NOMO-1 treated with dmso at 0.1 percent for 144 hours (cell line): ENCODE measurements at regions not wholly inside any gene's neighbourhood (a gene's known extent, or its start where the extent isn't known, plus 50 kb on each side); places are given as distances from the start of the nearest gene placed in this dataset.
A peak's percentile ranks its signal among the peaks of the same experiment; 100 is the strongest.
"Not testable (repeated sequence)": the region's sequence is repeated elsewhere in the genome, so short reads cannot be mapped to it uniquely, and the experiment has no call there.

Source experiments
- DNase-seq: peaks from one replicate; lab custom pipeline; 2025; ENCODE audit not compliant: unreplicated experiment; lab: John Stamatoyannopoulos, UW

DNA sequence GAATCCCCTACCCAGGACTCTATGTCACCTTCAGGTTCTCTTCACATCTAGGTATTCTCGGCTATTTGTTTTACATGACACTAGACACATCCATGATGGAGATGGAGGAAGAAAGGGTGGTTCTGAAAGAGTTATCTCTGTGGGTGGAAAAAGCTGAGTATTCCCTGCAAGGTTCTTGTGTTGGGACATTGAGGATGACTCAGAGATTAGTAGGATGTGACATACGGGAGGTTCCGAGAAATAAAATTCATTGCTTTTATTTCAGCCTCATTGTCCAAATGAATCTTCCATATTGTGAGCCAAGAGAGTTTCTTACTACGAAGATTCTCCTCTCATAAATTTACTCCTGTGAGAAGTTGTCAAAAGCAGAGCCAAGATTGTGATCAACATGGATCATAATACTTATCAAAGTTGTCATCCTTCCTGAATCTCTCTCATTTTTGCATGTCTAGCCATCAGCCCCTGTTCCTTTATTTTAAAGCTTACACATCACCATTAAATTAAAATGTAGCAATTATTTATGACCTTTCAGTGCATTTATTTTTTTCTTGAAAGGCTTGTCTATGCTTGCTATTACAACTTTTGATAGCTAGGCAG is 370.0 kb downstream of the PSAT1 start:
- DNase-seq, result no peak

DNA sequence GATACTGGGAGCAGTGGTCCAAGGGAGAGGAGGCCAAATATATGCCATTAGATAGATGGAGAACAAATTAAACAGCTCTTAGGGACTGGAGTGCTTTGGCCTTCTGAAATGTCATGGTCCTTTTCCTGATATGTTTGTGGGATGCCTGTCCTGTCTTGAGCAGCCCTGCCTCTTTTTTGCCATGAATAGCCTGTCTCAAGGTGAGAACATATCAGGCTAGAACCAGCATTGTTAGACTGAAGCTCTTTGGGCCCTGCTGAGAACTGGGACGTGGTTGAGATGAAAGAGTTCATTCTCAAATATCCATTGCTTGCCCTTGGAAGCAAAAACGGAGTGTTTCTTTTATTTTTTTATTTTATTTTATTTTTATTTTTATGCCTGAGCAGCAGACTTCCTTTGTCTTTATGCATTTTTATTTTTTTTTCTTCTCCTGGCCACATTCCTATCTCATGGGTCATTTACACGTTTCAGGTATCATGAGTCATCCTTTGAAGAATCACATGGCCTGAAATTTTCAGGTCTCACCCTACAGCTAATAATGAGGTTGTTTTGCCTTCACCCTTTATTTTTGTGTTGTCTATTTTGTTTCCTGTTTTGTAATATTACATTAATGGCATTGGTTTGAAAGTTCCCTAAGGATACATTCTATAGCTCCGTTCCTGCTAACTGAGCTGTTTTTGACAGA is 371.4 kb downstream of the PSAT1 start:
- no peak for DNase-seq

DNA sequence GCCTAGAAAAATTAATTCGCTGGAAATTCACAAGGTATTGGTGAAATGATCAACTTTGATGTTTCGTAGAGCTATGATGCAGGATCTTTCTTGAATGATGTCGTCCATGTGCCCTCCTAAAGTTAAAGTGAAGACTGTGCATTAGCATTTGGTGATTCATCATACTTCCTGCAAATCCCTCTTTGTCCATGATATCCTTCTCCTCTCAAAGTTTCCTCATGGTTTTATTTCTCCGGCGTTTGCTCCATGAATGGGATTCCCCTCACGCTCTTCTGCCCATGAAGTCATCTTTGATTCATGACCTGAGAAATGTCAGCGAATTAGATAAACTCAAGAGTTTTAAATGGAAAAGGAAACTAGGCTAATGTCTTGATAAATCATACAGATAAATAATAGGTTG is 372.7 kb downstream of the PSAT1 start:
- DNase-seq, result no peak

DNA sequence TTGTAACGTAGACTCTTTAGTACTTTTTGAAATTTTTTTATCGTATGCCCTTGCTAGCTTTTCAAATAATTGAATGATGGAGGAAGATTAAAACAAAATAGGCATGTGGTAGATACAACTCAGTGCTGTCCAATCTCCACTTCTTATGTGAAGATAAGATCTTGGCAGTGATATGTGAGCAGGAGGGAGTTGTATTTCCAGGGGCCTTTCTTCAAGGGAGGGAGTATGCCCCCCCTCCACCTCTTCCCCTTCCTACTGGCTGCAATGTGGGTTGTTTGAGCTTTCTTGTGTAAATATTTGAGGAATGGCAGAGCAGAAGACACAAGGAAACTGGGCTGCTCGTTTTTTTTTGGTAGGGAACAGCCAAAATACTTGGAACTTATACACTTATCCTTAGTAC is 374.9 kb downstream of the PSAT1 start:
- no peak for DNase-seq

DNA sequence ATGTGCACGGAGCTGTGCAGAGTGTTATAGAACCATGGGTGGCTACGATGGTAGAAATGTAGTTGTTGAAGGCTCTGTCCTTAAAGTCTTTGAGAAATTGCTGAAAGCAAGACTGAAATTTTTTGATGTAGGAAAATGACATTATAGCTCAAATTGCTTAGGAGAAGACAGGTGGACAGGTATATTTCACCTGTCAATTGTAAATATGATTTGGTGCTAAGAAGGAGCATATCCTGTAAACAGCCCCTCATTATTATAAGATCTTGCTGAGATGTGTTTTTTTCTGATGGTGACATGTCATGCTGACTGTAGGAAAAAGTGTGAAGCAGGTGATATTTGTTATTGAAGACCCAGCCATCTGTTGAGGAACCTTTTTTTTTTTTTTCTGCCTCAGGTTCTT is 377.9 kb downstream of the PSAT1 start:
- DNase-seq, result no peak

DNA sequence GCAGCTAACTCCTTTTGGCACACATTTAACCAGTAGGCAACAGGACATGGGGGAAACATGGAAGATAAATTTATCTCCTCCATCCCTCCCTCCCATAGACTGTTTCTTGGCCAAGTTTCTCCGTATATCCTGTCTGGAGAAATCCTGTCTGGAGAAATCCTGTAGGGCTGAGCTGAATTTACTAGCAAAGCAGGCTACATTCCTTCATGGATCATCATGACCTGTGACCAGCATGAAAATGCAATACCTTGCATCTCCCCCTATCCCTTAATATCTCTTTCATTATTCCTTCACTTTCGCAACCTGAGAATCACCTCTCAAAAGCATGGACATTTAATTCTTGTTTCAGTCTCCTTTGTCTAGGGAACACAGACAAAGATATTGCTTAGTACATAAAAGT is 379.1 kb downstream of the PSAT1 start:
- no peak for DNase-seq

DNA sequence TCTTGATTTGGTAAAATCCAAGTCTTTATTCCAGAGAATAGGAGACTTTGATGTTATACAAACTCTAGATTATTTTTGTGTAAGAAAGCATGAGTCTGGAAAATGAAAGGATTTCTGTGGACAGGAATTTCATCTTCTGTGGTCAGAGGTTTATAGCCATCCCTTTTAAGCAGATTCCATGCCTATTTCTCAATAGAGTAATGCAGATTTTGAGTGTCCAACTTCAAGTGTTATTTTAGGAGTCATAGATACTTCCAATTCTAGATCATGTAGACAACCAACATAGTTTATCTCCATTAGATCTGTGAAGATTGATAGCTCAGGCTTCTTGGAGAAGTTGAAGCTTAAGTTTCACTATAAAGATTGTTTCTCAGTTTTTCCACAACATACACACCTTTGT is 379.7 kb downstream of the PSAT1 start:
- DNase-seq, result no peak

DNA sequence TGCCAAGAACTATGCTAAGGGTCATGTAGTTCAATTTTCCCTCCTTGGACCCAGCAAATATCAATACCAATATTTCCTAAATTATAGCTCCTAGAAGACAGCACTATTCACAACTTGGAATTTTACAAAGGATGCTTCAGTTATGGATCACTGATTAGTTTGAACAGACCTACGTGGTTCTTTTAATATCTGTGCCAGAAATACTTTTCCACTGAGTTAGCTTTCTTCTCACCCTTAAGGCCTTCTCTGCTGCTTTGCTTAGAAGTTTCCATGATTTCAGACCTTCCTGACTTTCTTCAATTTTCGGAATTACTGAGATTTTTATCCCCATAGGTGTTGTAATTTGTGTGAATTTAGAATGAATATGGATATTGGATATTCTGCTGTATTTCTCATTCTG is 380.4 kb downstream of the PSAT1 start:
- DNase-seq, result no peak

DNA sequence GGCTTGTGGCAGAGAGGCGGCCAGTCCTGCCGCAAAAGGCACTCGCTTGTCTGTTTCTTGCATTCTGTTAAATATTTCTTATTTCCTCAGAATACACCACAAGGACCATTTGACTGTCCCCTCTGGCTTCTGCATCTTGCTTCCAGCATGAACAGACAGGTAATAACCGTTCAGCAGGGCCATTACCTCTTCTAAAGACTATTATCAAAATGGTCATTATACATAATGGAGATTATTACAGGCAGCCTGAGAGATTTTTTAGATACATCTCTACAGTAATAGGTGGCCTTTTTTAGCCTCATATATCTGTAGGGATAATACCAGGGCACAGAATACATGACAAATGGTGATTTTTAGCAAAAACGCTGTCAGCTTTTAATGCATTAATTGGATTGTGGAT is 382.0 kb downstream of the PSAT1 start:
- DNase-seq, result no peak

DNA sequence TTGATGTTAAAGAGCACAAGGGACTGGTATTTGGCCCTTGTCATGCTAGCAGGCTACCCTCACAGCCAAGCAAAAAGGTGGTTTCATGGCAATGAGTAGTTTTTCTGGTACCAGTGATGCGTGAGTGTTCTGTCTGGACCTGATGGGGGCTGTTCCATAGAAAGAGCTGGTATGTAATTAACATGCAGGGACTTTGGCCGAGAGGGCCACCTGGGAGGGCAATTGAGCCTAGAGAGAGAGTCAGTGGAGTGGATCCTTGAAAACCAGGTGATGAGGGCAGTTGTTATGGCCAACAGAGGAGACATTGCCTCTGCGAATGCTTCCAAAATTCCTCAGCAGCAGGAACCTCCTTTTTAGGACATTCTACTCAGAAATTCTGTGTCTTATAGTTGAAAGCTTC is 383.3 kb downstream of the PSAT1 start:
- DNase-seq, result no peak

DNA sequence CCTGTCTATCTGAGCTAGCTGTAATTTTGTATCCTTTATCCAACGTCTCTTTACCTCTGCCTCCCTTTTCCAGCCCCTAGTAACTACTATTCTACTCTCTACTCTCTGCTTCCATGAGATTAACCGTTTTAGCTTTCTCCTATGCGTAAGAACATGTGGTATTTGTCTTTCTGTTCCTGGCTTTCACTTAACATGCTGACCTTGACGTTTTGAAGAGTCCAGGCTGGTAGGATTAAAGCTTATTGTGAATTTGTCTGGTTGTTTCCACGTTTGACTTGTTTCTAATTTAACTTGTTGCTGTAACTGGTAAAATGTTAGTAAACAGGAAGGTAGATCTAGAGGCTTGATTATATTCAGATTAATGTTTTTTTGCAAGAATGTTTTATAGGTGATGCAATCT is 385.3 kb downstream of the PSAT1 start:
- no peak for DNase-seq

DNA sequence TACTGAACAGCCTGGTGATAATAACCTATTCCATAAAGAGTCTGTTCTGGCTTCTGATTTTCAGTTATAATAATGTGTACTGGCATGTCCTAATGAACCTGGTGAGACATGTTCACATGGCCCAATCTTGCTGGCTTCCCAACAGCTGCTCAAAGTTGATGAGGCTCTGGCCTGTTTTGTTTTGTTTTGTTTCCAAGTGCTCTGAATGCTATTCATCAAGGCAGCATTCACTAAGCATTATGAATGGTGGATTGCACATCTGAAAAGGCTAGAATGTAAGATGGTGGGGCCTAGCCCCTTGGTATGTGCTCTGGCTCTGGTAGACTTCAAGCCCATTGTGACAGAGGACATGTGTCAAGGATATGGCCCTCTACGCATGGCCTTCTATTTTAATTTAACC is 388.5 kb downstream of the PSAT1 start:
- DNase-seq, result no peak

DNA sequence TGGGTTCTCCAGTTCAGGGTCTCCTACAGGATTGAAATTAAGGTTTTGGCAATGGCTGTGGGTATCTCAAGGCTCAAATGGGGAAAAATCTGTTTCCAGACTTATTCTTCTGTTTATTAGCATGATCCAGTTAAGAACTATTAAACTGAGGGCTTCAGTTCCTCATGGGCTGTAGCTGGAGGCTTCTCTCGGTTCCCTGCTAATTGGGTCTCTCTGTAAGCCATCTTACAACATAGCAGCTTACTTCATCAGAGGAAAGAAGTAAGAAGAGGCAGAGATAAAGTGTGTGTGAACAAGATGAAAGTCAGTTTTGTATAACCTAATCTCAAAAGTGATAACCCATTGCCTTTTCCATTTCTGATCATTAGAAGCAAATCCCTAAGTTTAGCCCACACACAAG is 391.9 kb downstream of the PSAT1 start:
- no peak for DNase-seq

DNA sequence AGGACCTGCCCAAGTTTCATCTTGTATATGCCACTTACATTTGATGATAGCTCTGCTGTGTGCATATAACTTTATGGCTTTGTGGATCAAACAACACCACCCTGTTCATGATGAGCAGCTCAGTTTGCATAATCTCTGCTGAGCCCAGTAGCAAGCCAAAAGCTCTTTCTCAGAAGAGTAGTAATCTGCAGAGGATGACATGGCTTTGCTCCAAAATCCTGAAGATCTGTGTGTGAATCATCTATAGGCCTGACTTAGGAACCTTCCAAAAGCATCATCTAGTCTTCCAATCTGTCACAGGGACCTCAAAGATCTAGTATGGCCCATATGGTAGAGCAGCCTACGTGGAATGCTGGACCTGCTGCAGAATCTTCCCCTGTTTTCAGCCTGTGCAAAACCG is 394.6 kb downstream of the PSAT1 start:
- no peak for DNase-seq

DNA sequence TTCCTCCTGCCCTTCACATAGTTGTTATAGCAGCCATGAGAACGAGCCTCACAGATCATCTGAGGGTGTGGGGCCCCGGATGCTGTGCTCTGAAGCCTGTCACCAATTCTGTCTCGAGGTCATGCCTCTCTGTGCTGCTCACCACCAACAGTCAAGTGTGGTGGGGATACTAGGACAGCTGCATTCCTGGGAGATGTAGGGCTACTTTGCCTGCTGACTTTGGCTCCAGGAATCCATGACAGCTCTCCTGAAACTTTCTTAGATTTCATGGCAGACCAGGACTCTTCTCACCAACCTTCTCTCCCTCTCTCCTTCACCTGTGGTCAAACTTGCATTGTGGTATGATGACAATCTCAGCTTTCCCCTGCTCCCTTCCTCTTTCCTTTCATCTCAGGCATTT is 395.9 kb downstream of the PSAT1 start:
- DNase-seq, result no peak

DNA sequence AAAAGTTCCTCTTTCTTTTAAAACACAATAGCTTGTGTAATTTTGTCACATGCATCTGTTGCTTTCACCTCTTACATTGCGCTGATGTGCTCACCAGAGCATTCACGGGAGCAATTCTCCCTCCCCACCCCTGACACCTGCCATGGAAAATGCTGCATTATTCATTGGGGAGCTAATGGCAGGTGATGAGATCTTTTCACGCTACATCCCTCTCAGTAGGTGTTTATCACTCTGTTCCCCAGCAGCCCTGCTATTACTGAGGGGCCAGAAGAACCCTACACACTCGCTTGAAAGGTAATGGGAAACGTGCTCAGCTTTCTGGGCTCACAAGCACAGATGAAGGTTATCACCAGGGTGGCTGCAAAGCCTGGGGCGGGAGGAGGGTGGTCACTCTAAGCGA is 398.0 kb downstream of the PSAT1 start:
- no peak for DNase-seq

DNA sequence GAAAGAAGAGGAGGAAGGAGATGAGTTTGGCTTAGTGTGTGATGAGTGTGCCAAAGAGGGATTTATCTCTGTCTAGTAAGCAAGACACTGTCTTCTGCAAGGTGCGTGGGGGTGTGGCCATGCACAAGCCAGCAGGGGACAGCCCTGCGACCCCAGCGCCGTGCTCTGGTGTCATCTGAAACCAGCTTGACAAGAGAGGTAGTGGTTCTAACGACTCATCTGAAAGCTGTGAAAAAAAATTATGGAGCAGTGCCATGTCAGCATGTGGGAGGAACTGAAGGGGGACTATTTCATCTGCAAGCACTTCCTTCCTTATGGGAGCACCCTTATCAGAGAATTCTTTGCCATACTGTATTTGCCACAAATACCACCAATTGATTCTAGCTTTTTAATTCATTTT is 398.6 kb downstream of the PSAT1 start:
- no peak for DNase-seq

DNA sequence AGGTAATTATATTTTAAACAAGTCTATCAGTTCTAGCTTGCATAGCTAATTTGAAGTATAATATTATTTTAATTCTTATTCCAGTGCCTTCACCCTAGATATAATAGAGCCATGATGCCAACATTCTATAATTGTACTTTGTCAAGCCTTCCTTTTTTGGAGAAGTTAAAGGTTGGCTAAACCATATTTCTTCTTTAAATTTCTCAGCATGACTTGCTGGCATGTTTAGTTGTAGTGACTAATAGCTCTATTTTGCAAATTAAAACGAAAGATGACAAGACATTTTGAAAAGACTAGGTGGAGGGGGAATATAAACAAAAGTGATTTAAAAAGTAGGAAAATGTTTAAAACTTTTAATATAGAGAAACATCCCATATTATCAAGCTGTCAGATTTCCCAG is 400.7 kb downstream of the PSAT1 start:
- no peak for DNase-seq

DNA sequence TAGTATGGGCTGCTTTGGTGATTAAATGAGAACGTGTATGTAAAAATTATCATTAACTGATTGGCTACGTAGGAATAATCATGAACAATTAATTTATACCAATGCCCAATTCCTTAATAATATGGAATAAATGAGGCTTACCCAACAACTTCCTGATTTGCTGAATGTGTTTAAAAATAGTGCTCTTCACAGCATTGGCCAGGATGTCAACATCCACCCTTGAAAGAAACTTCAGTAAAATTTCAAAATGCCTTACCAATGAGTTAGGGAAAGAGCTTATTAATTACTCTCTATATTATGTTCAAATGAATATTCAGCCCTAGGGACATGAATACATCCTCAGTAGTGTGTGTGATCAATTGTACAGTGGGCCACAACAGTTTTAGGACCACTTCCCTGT is 401.4 kb downstream of the PSAT1 start:
- DNase-seq, result no peak

DNA sequence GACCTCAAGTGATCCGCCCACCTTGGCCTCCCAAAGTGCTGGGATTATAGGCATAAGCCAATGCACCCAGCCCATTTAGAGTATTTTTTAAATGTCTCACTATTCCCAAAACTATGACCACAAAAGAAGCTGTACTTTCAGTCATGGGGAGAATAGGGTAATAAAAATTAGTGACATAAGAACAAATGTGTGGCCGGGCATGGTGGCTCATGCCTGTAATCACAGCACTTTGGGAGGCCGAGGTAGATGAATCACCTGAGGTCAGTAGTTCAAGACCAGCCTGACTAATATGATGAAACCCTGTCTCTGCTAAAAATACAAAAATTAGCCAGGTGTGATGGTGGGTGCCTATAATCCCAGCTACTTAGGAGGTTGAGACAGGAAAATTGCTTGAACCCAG is 402.3 kb downstream of the PSAT1 start:
- DNase-seq, result not testable (repeated sequence)

DNA sequence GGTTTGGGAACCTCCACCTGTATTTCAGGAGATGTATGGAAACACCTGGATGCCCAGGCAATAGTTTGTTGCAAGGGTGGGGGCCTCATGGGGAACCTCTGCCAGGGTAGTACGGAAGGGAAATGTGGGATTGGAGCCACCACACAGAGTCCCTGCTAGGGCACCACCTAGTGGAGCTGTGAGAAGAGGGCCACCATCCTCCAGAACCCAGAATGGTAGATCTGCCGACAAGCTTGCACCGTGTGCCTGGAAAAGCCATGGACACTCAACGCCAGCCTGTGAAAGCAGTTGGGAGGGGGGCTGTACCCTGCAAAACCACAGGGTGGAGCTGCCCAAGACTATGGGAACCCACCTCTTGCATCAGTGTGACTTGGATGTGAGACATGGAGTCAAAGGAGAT is 407.2 kb downstream of the PSAT1 start:
- DNase-seq, result not testable (repeated sequence)

DNA sequence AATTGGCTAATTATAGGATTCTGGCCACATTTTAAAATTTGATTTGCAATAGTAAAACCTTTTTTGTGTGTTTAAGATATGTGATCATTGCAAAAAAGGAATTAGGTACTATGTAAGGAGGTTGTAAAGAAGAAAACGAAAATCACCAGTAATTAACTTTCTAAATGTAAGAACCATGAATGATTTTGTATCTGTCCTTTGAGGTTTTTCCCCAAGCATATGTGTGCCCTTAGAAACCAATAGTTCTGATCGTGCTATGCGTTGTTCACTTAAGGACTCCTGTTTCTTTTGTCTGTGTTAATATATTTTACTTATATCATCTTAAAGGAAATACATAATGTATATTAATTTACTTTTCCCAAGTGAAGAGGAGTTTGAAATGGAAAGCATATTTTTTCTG is 410.2 kb downstream of the PSAT1 start:
- DNase-seq, result no peak

DNA sequence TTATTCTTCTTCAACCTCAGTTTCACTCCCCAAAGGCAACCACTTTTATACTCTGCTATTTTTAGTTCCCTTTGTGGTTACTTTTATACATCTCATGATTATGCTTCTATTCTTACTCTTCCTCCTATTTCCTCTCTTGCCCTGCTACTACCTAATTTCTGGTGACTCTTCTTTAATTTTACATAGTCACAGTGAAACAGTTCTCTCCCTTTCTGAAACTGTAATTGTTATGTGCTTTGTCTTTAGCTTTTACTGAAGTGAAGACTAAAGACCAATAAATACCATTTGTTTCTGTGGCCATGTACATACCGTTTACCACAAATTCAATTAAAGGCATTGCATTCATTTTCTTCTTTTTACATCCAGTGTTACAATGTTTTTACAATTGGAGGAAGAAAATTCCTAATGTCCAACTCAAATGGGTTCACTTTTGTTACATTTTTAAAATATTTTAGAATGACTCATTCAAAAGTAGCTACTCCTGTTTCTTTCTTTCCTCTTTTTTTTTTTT is 410.6 kb downstream of the PSAT1 start:
- DNase-seq, result peak; percentile 47
